ENCODE measurements at regions not wholly inside any gene's neighbourhood (a gene's known extent, or its start where the extent isn't known, plus 50 kb on each side); places are given as distances from the start of the nearest gene placed in this dataset.

- TF ChIP-seq ZBTB11 (CRISPR knock-in tag; IDR thresholded peaks at IDR 0.05) (no peak), PTTG1 (tag; IDR thresholded peaks at IDR 0.05; ENCODE audit: low read depth) (no peak)
Measured at GRCh38 chr6:74645108-74645849, 560.6 kb downstream of the COL12A1 start (continued).

DNA sequence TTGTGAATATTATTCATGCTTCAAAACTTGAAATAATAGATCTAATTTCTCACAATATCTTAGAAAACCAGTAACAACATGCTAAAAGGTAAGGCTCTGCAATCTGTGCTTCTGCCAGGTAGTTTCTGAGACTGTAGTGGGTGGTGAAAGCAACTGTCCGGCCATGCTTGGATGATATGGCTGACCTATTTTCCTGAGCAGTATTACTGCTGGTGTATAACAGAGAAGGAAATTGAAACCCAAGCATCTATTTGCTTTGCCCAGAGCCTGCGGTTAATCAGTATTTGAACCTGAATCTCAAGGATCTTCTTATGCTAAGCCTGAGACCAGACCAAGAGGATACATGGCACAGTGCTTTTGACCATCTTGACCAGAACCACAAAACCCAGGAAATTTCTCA, 563.8 kb downstream of the COL12A1 start:
- BruUV-seq (replicated peaks) = no TSS peak
- FAIRE-seq (no peak), ATAC-seq (no peak), DNase-seq (ENCODE audit: extremely low read depth in 1 of 4, low spot score in 3 of 4) (no peak)
- in situ Hi-C loops (cut with MboI) (no loop called here), intact Hi-C loops (cut with micrococcal nuclease) (no loop called here)
- no peaks in the 10 kb centered on the region for H3K9me3 ChIP-seq (replicated peaks; ENCODE audit: control insufficient read depth, insufficient read depth, low read depth, low read length)
- no peak overlapping the region for H3K9ac ChIP-seq (ENCODE audit: insufficient read depth in 1 of 2, low read depth in 2 of 2, low read length in 2 of 2)
- H3K4me3 ChIP-seq = no peak overlapping the region
- no peak for TF ChIP-seq ARNT (IDR thresholded peaks at IDR 0.05)
- no peak for TF ChIP-seq ZNF217 (CRISPR knock-in tag; IDR thresholded peaks at IDR 0.05)
- no peak for TF ChIP-seq CBX3 (IDR thresholded peaks at IDR 0.05; ENCODE audit: borderline replicate concordance in 1 of 2, low read length in 2 of 2)
- TF ChIP-seq ZKSCAN3 (CRISPR knock-in tag; IDR thresholded peaks at IDR 0.05) = no peak
- no peak for TF ChIP-seq ZNF644 (tag; IDR thresholded peaks at IDR 0.05; ENCODE audit: low read depth)
- no peaks in the 10 kb centered on the region for H4K20me1 ChIP-seq (replicated peaks; ENCODE audit: control insufficient read depth, insufficient read depth, low read length)
- WGBS (ENCODE audit: insufficient coverage, low coverage, missing lambda C conversion rate) = 0% methylated on average over 2 of the region's 2 CpGs
- no peaks in the 10 kb centered on the region for H3K79me2 ChIP-seq (ENCODE audit: control insufficient read depth, insufficient read depth, low read length)
- no peak overlapping the region for H3K27ac ChIP-seq (ENCODE audit: extremely low read depth, low read depth, low read length)
- H3K36me3 ChIP-seq (ENCODE audit: control insufficient read depth, insufficient read depth, low read length) = no peaks in the 10 kb centered on the region
- no peak overlapping the region for H3K4me2 ChIP-seq (ENCODE audit: insufficient read depth, low read length)
- H2AFZ ChIP-seq (ENCODE audit: low read depth, low read length) = no peak overlapping the region
- H3K9me1 ChIP-seq (ENCODE audit: control insufficient read depth, insufficient read depth, low read length) = no peaks in the 10 kb centered on the region
- H3K27me3 ChIP-seq (ENCODE audit: control insufficient read depth in 2 of 2, insufficient read depth in 2 of 2, low read length in 2 of 2) = no peaks in the 10 kb centered on the region
- CTCF ChIA-PET (ENCODE audit: low intra/inter-chr PET ratio) = no interaction called here
- POLR2A ChIA-PET = no interaction called here
- no peaks in the 10 kb centered on the region for H3K4me1 ChIP-seq (replicated peaks in 1 of 2; ENCODE audit: control insufficient read depth in 2 of 2, insufficient read depth in 2 of 2, low read length in 2 of 2)

Measured in K562 (cell line).